GM21526 (cell line): ENCODE measurements at regions not wholly inside any gene's neighbourhood (a gene's known extent, or its start where the extent isn't known, plus 50 kb on each side); places are given as distances from the start of the nearest gene placed in this dataset.
"Not testable (repeated sequence)": the region's sequence is repeated elsewhere in the genome, so short reads cannot be mapped to it uniquely, and the experiment has no call there.

Experiments used
- ATAC-seq: cut with Tn5 transposase; IDR thresholded peaks from one replicate; pipeline ENCODE4 v1.9.1; 2021; ENCODE audit warnings: moderate library complexity; ENCODE audit not compliant: unreplicated experiment, low FRiP score

- ATAC-seq, result no peak
These were observed 126.9 kb upstream of the ANKH start for GRCh38 chr5:14998491-14998890.

GRCh38 chr5:14996997-14997396, 125.4 kb upstream of the ANKH start:
- peak; percentile 87 for ATAC-seq

GRCh38 chr5:14995229-14995628, 123.7 kb upstream of the ANKH start:
- ATAC-seq, result no peak

- not testable (repeated sequence) for ATAC-seq
These were observed 122.0 kb upstream of the ANKH start for GRCh38 chr5:14993459-14994133.

DNA sequence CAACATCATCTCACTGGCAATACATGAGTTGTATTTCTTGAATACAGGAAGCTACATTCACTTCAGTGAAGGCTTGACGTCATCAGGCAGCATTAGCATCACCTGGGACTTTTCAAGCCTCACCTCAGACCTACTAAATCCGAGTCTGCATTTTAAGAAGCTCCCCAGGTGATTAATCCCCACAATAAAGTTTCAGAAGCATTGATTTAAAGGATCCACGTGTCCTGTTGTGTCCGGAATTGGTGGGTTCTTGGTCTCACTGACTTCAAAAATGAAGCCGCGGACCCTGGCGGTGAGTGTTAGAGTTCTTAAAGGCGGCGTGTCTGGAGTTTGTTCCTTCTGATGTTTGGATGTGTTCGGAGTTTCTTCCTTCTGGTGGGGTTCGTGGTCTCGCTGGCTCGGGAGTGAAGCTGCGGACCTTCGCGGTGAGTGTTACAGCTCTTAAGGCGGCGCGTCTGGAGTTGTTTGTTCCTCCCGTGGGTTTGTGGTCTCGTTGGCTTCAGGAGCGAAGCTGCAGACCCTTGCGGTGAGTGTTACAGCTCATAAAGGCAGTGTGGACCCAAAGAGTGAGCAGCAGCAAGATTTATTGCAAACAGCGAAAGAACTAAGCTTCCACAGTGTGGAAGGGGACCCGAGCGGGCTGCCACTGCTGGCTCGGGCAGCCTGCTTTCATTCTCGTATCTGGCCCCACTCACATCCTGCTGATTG, 121.3 kb upstream of the ANKH start:
- ATAC-seq, result peak; percentile 84

DNA sequence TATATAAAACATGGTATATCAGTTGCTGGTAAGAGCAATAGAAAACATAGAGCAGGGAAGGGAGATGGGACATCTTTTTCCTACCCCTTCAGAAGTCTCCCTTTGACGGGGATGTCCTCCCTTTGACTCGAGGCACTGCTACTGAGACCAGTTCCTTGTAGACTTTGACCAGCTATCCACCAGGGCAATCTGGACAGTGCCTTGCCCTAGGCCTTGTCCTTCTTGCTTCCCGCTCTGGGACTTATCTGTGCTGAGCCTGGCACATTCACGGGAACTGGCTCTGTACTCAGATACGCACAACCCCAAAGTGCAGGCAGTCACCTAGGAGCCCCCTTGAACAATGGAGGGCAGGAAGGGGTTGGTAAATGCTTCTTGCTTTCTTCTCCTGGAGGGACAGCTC, 116.6 kb upstream of the ANKH start:
- ATAC-seq, result no peak

GRCh38 chr5:14986413-14986812, 114.8 kb upstream of the ANKH start:
- no peak for ATAC-seq

GRCh38 chr5:14983666-14984441, 112.3 kb upstream of the ANKH start:
- ATAC-seq, result no peak

DNA sequence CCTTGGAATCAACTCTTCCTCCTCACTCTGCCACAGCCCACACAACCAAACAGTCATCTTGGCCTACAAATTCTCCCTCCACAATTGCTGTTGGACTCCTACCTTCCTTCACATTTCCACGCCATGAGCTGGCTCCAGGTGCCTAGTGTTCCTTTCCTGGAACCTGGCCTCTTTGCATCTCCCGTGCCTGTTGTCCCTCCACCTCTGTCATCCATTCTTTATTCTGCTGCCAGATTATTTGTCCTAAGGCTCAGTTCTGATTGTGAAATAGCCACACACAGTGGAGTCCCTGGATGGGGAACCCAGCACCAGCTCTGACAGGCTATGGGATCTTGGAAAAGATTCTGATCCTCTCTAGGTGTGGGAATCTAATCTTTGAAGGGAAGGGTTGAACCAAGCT, 109.1 kb upstream of the ANKH start:
- no peak for ATAC-seq

DNA sequence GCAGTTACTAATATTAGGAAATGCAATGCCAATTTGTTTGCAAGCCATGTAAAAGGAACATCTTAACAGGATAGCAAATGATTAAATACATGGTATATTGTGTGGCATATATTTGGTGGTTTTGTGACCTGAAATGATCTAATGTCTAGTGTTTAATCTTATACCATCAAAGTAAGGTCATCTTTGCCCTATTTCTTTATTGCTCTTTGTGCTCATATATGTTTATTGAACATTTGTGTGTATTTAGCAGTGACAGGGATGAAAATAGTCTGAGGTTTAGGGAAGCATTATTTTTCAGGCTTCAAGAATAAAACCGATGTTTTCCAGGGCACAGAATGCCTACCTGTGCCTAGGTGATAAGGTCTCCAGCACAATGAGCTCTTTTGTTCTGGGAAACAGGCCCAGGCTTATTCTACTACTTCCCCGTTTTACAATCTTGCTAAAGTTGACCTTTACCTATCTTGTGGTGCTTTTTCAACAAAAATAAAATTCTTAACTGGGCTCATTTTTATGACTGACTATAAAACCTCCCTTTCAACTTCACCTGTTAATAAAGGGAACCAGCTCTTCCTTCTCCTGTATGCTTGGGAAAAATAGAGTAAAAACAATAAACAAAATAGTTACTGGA, 105.6 kb upstream of the ANKH start:
- no peak for ATAC-seq

- ATAC-seq, result no peak
These were observed 104.9 kb upstream of the ANKH start for GRCh38 chr5:14976486-14976885.

DNA sequence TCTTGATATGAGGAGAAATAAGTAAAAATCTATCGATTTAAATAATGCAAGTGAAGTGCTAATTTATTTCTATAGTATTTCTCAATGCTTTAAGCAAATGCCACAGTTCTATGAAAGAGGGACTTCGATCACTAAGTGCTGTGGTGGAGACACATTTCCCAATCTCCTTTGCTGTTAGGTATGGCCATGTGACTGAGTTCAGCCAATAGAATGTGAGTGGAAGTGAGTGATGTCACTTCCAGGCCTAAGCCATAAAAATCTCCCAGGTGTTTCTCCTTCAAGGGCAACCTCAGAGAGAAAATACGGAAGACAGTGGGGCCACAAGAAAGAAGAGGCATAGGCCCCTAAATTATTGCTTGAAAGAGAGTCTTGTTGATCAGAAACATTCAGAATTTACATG, 100.3 kb upstream of the ANKH start:
- no peak for ATAC-seq

DNA sequence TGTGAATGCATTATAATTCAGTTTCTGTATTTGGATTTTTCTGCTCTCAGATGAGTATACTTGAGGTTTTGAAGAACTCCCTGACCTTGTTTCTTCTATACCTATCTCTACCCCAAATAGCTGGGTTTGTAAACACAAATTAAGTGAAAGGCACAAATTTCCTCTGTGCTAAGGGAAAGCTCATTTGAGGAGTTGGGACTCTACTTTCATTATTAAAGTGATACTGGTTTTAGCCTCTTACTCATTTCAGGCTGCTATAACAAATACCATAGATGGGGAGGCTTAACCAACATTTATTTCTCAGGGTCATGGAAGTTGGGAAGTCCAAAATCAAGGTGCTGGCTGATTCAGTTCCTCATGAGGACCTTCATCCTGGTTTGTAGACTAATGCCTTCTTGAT, 97.2 kb upstream of the ANKH start:
- ATAC-seq, result no peak

DNA sequence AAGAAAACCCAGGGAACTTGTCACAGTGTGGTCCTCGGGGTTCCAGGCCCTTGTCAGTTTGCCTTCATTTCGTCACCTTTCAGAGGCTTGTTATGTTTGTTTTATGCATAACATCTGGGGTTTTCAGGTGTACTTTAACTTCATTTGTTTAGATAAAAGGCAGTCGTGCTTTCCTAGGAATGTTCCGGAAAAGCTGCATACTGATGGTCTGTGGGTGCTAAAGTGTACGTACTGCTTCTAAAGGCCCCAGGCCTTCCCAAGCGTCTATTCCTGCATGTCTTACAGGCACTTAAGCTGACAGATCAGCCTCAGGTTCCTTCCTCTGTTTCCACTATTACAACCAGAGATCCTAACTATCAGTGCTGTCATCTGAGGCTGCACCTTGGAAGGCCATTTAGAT, 95.6 kb upstream of the ANKH start:
- ATAC-seq, result no peak

DNA sequence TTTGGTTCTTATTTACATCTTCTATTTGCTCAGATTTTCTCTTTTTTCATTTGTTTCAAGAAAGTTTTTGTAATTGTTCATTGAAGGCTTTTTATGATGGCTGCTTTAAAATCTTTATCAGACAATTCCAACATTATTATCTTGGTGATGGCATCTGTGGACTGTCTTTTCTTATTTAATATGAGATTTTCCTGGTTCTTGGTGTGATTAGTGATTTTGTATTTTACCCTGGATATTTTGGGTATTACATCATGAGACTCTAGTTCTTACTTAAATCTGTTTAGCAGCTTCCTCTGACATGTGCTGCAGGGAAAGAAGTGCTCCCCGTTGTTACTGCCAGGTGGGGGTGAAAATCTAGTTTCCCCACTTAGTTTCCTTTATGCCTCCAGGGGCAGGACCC, 94.2 kb upstream of the ANKH start:
- ATAC-seq, result no peak

DNA sequence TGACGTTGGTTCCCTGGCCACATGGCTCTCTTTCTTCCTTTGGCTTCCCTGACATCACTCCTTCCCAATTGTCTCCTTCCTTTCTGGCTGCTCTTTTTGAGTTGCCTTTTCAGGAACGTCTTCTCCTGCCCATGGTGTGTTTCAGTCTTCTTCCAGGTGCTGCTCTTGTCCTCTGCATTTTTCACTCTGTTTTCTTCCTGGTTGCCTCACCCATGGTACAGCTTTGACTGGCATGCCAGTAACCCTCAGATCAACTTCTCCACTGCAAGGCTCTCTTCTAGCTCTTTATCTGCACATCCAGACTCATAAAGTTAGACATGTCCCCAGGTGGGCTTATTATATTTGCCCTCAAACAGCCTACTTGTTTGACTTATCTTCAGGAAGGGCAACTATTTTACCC, 91.0 kb upstream of the ANKH start:
- ATAC-seq, result no peak

DNA sequence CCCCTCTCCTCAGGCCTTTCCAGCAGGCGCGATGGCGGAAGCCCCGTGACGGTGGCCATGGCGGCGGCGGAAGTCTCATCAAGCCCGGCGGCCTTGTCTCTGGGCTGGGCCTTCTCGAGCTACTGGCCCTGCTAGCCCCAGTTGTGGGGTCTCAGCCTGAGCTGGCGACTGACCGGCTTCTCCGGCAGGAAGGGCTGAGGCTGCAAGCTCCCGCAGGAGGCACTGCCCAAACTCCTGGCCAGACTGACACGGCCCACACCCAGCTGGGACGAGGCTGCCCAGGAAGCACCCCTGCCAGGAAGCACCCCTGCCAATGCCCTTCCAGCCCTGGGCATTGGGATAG, 88.5 kb upstream of the ANKH start:
- ATAC-seq, result no peak

DNA sequence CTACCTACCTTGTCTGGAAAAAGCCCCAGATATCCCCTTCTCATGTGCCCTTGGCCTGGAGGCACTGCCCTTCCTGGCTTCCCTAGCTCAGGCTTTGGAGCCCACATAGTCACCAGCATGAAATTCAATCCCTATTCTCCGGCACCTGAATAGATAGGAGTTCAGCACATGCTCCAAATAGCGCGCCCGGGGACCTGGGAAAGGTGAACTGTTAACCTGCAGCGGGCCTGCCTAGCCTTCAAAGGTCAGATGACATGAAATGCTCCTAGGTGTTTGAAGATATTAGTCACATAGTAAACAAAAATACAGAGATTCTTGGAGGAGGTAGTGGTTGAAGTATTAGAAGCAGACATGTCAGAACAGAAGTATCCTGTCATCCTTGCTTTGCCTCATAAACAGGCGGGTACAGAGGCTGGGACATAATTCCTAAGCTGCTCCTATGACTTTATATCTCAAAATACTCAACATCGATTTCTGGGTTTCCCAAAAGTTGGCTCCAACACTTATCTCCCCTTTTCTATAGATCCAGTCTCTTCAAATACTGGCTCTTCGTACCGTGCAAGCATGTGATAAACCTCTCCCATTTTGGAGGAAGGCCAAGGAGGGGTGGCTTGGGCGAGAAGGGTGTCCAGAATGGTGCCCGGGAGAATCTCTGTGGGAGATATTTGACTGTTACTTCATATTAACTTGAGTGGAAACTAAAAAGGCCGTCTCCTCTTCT, 88.0 kb upstream of the ANKH start:
- ATAC-seq, result no peak

GRCh38 chr5:14958188-14958587, 86.6 kb upstream of the ANKH start:
- no peak for ATAC-seq

GRCh38 chr5:14956423-14957046, 85.0 kb upstream of the ANKH start:
- no peak for ATAC-seq
